ENCODE measurements at regions not wholly inside any gene's neighbourhood (a gene's known extent, or its start where the extent isn't known, plus 50 kb on each side); places are given as distances from the start of the nearest gene placed in this dataset.
A peak's percentile ranks its signal among the peaks of the same experiment; 100 is the strongest.

- TF ChIP-seq CTCF (IDR thresholded peaks at IDR 0.05; ENCODE audit: unreplicated experiment): no peak
- Mint-ChIP-seq H3K36me3 (no peaks in the 10 kb centered on the region), H3K27ac (peak overlapping the region; percentile 49), H3K9me3 (peaks cover 13% of the 10 kb centered on the region), H3K27me3 (ENCODE audit: low read depth) (no peaks in the 10 kb centered on the region), H3K4me3 (no peak overlapping the region), H3K4me1 (peaks cover 13% of the 10 kb centered on the region)
- no peak for DNase-seq (ENCODE audit: low spot score in 2 of 2, unreplicated experiment in 2 of 2)
Measured at GRCh38 chr12:65546528-65546927, 268.0 kb downstream of the MSRB3 start.

GRCh38 chr12:65556676-65557437 lies 267.4 kb upstream of the HMGA2 start:
- Mint-ChIP-seq H3K4me3 (peak overlapping the region; percentile 11), H3K9me3 (peaks cover 5% of the 10 kb centered on the region), H3K4me1 (peaks cover 22% of the 10 kb centered on the region), H3K36me3 (peaks cover 6% of the 10 kb centered on the region), H3K27me3 (ENCODE audit: low read depth) (no peaks in the 10 kb centered on the region), H3K27ac (peak overlapping the region; percentile 29)
- peak; percentile 82 for TF ChIP-seq CTCF (IDR thresholded peaks at IDR 0.05; ENCODE audit: unreplicated experiment)
- DNase-seq (ENCODE audit: low spot score in 2 of 2, unreplicated experiment in 2 of 2): peak; percentile 58 to 86

- Mint-ChIP-seq H3K4me3 (no peak overlapping the region), H3K36me3 (peaks cover 6% of the 10 kb centered on the region), H3K4me1 (peaks cover 25% of the 10 kb centered on the region), H3K9me3 (peaks cover 5% of the 10 kb centered on the region), H3K27me3 (ENCODE audit: low read depth) (no peaks in the 10 kb centered on the region), H3K27ac (peak overlapping the region; percentile 43)
- no peak for TF ChIP-seq CTCF (IDR thresholded peaks at IDR 0.05; ENCODE audit: unreplicated experiment)
- no peak for DNase-seq (ENCODE audit: low spot score in 2 of 2, unreplicated experiment in 2 of 2)
Measured at GRCh38 chr12:65557438-65558181, 266.7 kb upstream of the HMGA2 start.

DNA sequence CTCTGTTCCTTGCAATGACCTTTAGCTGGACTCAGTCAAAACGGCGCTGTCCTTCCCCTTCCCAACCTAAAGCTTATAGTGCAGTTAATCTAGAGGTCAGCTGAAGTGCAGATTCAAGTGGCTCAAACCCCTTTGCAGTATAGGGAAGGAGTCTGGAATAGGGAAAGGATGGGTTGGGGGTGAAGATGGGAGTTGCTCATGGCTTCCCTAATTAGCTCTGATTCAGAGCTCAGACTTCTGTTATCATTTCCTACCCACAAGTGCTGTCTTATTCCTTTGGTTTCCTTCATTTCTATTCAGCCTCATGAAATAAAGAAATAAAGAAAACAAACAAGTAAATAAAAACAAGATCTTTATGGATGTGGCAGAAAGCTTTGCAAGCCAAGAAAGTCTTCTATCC lies 264.0 kb upstream of the HMGA2 start:
- Mint-ChIP-seq H3K27ac (no peak overlapping the region), H3K27me3 (ENCODE audit: low read depth) (no peaks in the 10 kb centered on the region), H3K4me1 (peaks cover 31% of the 10 kb centered on the region), H3K9me3 (peaks cover 5% of the 10 kb centered on the region), H3K36me3 (peaks cover 6% of the 10 kb centered on the region), H3K4me3 (no peak overlapping the region)
- TF ChIP-seq CTCF (IDR thresholded peaks at IDR 0.05; ENCODE audit: unreplicated experiment): no peak
- DNase-seq (ENCODE audit: low spot score in 2 of 2, unreplicated experiment in 2 of 2): no peak

GRCh38 chr12:65561798-65562382 lies 262.4 kb upstream of the HMGA2 start:
- H3K4me3 Mint-ChIP-seq: no peak overlapping the region

More at GRCh38 chr12:65561798-65562382, 262.4 kb upstream of the HMGA2 start:
- Mint-ChIP-seq H3K36me3 (no peaks in the 10 kb centered on the region), H3K27me3 (ENCODE audit: low read depth) (no peaks in the 10 kb centered on the region), H3K4me1 (peaks cover 39% of the 10 kb centered on the region), H3K27ac (no peak overlapping the region), H3K9me3 (no peaks in the 10 kb centered on the region)
- TF ChIP-seq CTCF (IDR thresholded peaks at IDR 0.05; ENCODE audit: unreplicated experiment): no peak
- no peak for DNase-seq (ENCODE audit: low spot score in 2 of 2, unreplicated experiment in 2 of 2)

Measured in mesothelial cell of epicardium (in vitro differentiated cells).